GM23338 (cell line): ENCODE measurements at regions not wholly inside any gene's neighbourhood (a gene's known extent, or its start where the extent isn't known, plus 50 kb on each side); places are given as distances from the start of the nearest gene placed in this dataset.

Source experiments
- CREB1 ChIP-seq: fragments of 250-450 bp; sonication (Bioruptor Pico); IDR thresholded peaks from 2 replicates; pipeline ENCODE4 v1.5.0; 2020; ENCODE audit warnings: low read depth, mild to moderate bottlenecking, moderate library complexity
- CTCF ChIP-seq, 2 experiments: fragments of 200-600 bp in 1 of 2; sonication (generic) in 1 of 2; conservative IDR thresholded peaks; 2 replicates each; pipeline versions ENCODE4 v1.5.1 to v1.6.1; 2016 to 2017; ENCODE audit warnings: antibody characterized with exemption in 2 of 2, low read depth in 2 of 2, mild to moderate bottlenecking in 2 of 2, moderate library complexity in 1 of 2
- ETS1 ChIP-seq: IDR thresholded peaks from 2 replicates; pipeline ENCODE4 v1.6.1; 2016; ENCODE audit warnings: antibody characterized with exemption
- EZH2 ChIP-seq: fragments of 200-600 bp; sonication (generic); IDR thresholded peaks from one replicate; pipeline ENCODE4 v1.8.0; 2017; ENCODE audit warnings: antibody characterized with exemption, mild to moderate bottlenecking, low read depth; ENCODE audit not compliant: unreplicated experiment
- EZH2phosphoT487 ChIP-seq: fragments of 200-600 bp; sonication (generic); IDR thresholded peaks from one replicate; pipeline ENCODE4 v1.8.1; 2018; ENCODE audit warnings: antibody characterized with exemption; ENCODE audit not compliant: unreplicated experiment
- JUNB ChIP-seq: IDR thresholded peaks from one replicate; pipeline ENCODE4 v1.6.1; 2016; ENCODE audit warnings: antibody characterized with exemption; ENCODE audit not compliant: unreplicated experiment
- POLR2AphosphoS5 ChIP-seq: IDR thresholded peaks from 2 replicates; pipeline ENCODE4 v1.6.1; 2016; ENCODE audit warnings: antibody characterized with exemption, low read depth
- REST ChIP-seq: IDR thresholded peaks from one replicate; pipeline ENCODE4 v1.6.1; 2018; ENCODE audit warnings: antibody characterized with exemption; ENCODE audit not compliant: unreplicated experiment
- ZNF114 ChIP-seq: fragments of 250-450 bp; sonication (Bioruptor Pico); IDR thresholded peaks from 2 replicates; pipeline ENCODE4 v1.5.0; 2020; ENCODE audit warnings: mild to moderate bottlenecking, moderate library complexity

- TF ChIP-seq POLR2AphosphoS5 (no peak), ZNF114 (no peak), REST (no peak), EZH2 (no peak), CTCF (conservative IDR thresholded peaks at IDR 0.05; ENCODE audit: low read depth in 2 of 2) (no peak), JUNB (no peak), EZH2phosphoT487 (no peak), CREB1 (CRISPR knock-in tag) (no peak), ETS1 (no peak)
Measured at GRCh38 chr21:35540950-35541638, 492.0 kb upstream of the RUNX1 start.
